Activated CD4-positive, alpha-beta memory T cell treated with anti-CD3 and anti-CD28 coated beads, Interleukin-2, amount 10 ng/mL, durations not matched to agents 7 days and 5 days (primary cell): ENCODE measurements at regions not wholly inside any gene's neighbourhood (a gene's known extent, or its start where the extent isn't known, plus 50 kb on each side); places are given as distances from the start of the nearest gene placed in this dataset.
"Not testable (repeated sequence)": the region's sequence is repeated elsewhere in the genome, so short reads cannot be mapped to it uniquely, and the experiment has no call there.

Experiments
- CTCF ChIA-PET: fragments of 350-600 bp; sonication (Branson Sonifier 250); formaldehyde crosslinking; loops from one replicate; lab custom pipeline; 2021; ENCODE audit warnings: antibody characterized with exemption, inconsistent platforms; lab: Charles Lee
- POLR2A ChIA-PET: fragments of 350-600 bp; sonication (Branson Sonifier 250); formaldehyde crosslinking; loops from one replicate; lab custom pipeline; 2021; ENCODE audit warnings: antibody characterized with exemption; lab: Charles Lee
- DNase-seq: peaks from one replicate; pipeline ENCODE4 v3.0.0-alpha.2; 2020
- H3K27ac Mint-ChIP-seq: one replicate; pipeline ENCODE4 v1.8.0; 2021; ENCODE audit warnings: mild to moderate bottlenecking, mixed read lengths
- H3K27me3 Mint-ChIP-seq: one replicate; pipeline ENCODE4 v1.8.0; 2021; ENCODE audit warnings: mixed read lengths
- H3K36me3 Mint-ChIP-seq: one replicate; pipeline ENCODE4 v1.8.0; 2021; ENCODE audit warnings: low read depth, mixed read lengths
- H3K4me1 Mint-ChIP-seq: one replicate; pipeline ENCODE4 v1.8.0; 2021; ENCODE audit warnings: mixed read lengths
- H3K4me3 Mint-ChIP-seq: one replicate; pipeline ENCODE4 v1.8.0; 2021; ENCODE audit warnings: mild to moderate bottlenecking, mixed read lengths
- H3K9me3 Mint-ChIP-seq: one replicate; pipeline ENCODE4 v1.8.0; 2021; ENCODE audit warnings: mixed read lengths

- no peak overlapping the region for H3K27ac Mint-ChIP-seq
- H3K36me3 Mint-ChIP-seq, result no peaks in the 10 kb centered on the region
- peaks cover 21% of the 10 kb centered on the region for H3K9me3 Mint-ChIP-seq
- no peaks in the 10 kb centered on the region for H3K4me1 Mint-ChIP-seq
- H3K27me3 Mint-ChIP-seq, result no peaks in the 10 kb centered on the region
- CTCF ChIA-PET, result no interaction called here
- POLR2A ChIA-PET, result no interaction called here
- H3K4me3 Mint-ChIP-seq, result no peak overlapping the region
- no peak for DNase-seq
Measured at GRCh38 chr19:28601723-28602440, 611.1 kb downstream of the UQCRFS1 start.

- no peak overlapping the region for H3K4me3 Mint-ChIP-seq
- H3K27me3 Mint-ChIP-seq, result no peaks in the 10 kb centered on the region
- ChIA-PET CTCF (no interaction called here), POLR2A (no interaction called here)
- H3K27ac Mint-ChIP-seq, result no peak overlapping the region
- peaks cover 20% of the 10 kb centered on the region for H3K9me3 Mint-ChIP-seq
- H3K4me1 Mint-ChIP-seq, result no peaks in the 10 kb centered on the region
- DNase-seq, result no peak
- no peaks in the 10 kb centered on the region for H3K36me3 Mint-ChIP-seq
Measured at GRCh38 chr19:28598861-28599260, 614.1 kb downstream of the UQCRFS1 start.

DNA sequence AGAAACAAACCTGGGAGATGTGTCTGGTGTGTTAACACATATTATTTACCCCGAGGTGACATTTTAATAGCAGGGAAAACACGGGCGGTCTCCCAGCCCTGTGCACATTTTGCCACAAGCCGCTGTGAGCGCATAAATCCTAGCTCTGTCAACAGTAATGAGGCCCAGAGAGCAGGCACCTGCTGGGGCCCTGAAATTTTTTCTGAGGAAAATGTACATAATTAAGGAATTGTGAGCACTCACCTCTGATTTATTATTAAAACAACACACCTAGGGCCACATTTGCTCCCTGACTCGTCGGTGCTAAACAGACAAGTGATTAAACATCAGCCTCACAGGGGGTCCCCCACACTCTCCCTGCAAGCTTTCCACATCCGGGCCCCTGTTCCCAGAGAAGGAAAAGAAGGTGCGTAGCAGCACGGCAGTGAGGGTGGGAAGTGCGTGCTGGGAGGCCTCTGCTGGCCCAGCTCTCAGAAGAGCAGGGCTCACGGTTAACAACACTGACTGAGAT is 616.3 kb downstream of the UQCRFS1 start:
- H3K36me3 Mint-ChIP-seq, result no peaks in the 10 kb centered on the region
- CTCF ChIA-PET, result interaction anchor here (0.6 kb wide), 1 partner anchor 46 kb away, joined by 4 read pairs; no protein-coding TSS in a partner anchor
- no peaks in the 10 kb centered on the region for H3K27me3 Mint-ChIP-seq
- no peak overlapping the region for H3K27ac Mint-ChIP-seq
- no peak overlapping the region for H3K4me3 Mint-ChIP-seq
- no peak for DNase-seq
- POLR2A ChIA-PET, result no interaction called here
- H3K9me3 Mint-ChIP-seq, result peaks cover 13% of the 10 kb centered on the region
- no peaks in the 10 kb centered on the region for H3K4me1 Mint-ChIP-seq

GRCh38 chr19:28595722-28596480 is 617.0 kb downstream of the UQCRFS1 start:
- Mint-ChIP-seq H3K36me3 (no peaks in the 10 kb centered on the region), H3K4me1 (no peaks in the 10 kb centered on the region), H3K4me3 (no peak overlapping the region), H3K27ac (no peak overlapping the region), H3K27me3 (no peaks in the 10 kb centered on the region), H3K9me3 (peaks cover 13% of the 10 kb centered on the region)
- DNase-seq, result no peak
- ChIA-PET CTCF (no interaction called here), POLR2A (no interaction called here)

DNA sequence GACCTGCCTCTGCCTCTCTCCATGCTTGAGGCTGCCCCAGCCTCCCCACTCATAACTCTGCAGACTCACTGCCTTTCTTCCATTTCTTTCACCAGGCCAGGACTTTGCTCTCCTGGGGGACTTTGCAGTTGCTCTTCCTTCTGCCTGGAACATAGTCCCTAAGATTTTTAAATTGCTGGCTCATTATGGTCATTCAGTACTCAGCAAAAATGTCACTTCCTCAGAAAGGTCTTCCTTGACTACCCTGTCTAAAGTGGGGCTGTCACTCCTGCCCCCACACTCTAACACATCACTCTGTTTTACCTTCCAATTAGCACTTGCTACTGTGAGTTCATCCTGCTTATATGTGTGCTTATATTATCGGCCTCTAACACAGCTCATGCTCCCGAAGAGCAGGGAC is 618.2 kb downstream of the UQCRFS1 start:
- no peaks in the 10 kb centered on the region for H3K4me1 Mint-ChIP-seq
- H3K9me3 Mint-ChIP-seq, result peaks cover 13% of the 10 kb centered on the region
- no peaks in the 10 kb centered on the region for H3K27me3 Mint-ChIP-seq
- no peak overlapping the region for H3K4me3 Mint-ChIP-seq
- H3K27ac Mint-ChIP-seq, result no peak overlapping the region
- POLR2A ChIA-PET, result no interaction called here
- CTCF ChIA-PET, result no interaction called here
- DNase-seq, result no peak
- H3K36me3 Mint-ChIP-seq, result no peaks in the 10 kb centered on the region

- H3K27me3 Mint-ChIP-seq, H3K27ac Mint-ChIP-seq, DNase-seq, CTCF ChIA-PET, H3K36me3 Mint-ChIP-seq, H3K4me1 Mint-ChIP-seq, H3K4me3 Mint-ChIP-seq, POLR2A ChIA-PET: not testable (repeated sequence)
- peaks cover 19% of the 10 kb centered on the region for H3K9me3 Mint-ChIP-seq
Measured at GRCh38 chr19:28589991-28590411, 623.0 kb downstream of the UQCRFS1 start.

- no peak for DNase-seq
- H3K9me3 Mint-ChIP-seq, result peaks cover 11% of the 10 kb centered on the region
- no peak overlapping the region for H3K4me3 Mint-ChIP-seq
- H3K36me3 Mint-ChIP-seq, result no peaks in the 10 kb centered on the region
- ChIA-PET CTCF (no interaction called here), POLR2A (no interaction called here)
- no peaks in the 10 kb centered on the region for H3K4me1 Mint-ChIP-seq
- H3K27ac Mint-ChIP-seq, result no peak overlapping the region
- H3K27me3 Mint-ChIP-seq, result no peaks in the 10 kb centered on the region
Measured at GRCh38 chr19:28586474-28586873, 626.5 kb downstream of the UQCRFS1 start.

GRCh38 chr19:28585796-28586195 is 627.2 kb downstream of the UQCRFS1 start:
- ChIA-PET POLR2A (no interaction called here), CTCF (no interaction called here)
- DNase-seq, result no peak
- no peak overlapping the region for H3K27ac Mint-ChIP-seq
- peaks cover 11% of the 10 kb centered on the region for H3K9me3 Mint-ChIP-seq
- no peaks in the 10 kb centered on the region for H3K27me3 Mint-ChIP-seq
- H3K36me3 Mint-ChIP-seq, result no peaks in the 10 kb centered on the region
- no peaks in the 10 kb centered on the region for H3K4me1 Mint-ChIP-seq
- H3K4me3 Mint-ChIP-seq, result no peak overlapping the region

DNA sequence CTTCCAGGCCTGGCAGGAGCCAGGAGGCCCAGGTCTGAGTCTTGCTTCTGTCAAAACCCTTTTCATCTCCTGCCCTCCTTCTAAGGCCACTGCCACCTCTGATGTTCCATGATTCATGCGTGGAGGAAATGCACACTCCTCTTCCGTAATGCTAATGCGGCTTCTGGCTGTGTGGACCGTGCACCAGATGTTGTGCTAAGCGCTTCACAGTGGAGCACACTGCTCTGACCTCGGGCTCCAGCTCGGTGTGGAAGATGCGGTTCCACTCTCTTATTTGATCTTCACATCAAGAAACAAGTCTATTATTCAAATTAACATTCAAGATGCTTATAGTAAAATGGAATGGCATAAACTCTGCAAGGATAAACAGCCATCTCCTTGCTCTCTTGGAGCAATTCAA is 629.2 kb downstream of the UQCRFS1 start:
- H3K4me1 Mint-ChIP-seq, result no peaks in the 10 kb centered on the region
- no peak overlapping the region for H3K27ac Mint-ChIP-seq
- peaks cover 12% of the 10 kb centered on the region for H3K9me3 Mint-ChIP-seq
- H3K36me3 Mint-ChIP-seq, result no peaks in the 10 kb centered on the region
- no peak overlapping the region for H3K4me3 Mint-ChIP-seq
- ChIA-PET POLR2A (no interaction called here), CTCF (no interaction called here)
- no peak for DNase-seq
- no peaks in the 10 kb centered on the region for H3K27me3 Mint-ChIP-seq

DNA sequence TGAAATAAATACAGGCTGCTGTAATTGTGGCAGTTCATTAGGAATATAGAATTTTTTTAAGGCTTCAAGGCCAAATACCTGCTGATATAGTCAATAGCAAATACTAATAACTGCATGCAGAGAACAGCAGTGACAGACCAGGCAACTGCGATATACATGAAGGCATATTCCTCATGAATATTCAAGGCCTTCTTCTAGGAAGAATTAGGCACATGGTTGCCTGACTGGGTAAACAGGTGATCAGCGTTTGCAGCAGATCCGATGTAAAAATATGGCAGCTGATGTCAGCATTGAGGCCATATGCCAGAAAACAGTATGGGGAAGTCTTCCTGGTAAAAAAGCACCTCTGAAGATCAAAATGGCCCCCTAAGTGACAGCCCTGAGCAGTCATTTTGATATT is 629.7 kb downstream of the UQCRFS1 start:
- POLR2A ChIA-PET, result no interaction called here
- Mint-ChIP-seq H3K27me3 (no peaks in the 10 kb centered on the region), H3K9me3 (peaks cover 8% of the 10 kb centered on the region), H3K27ac (no peak overlapping the region), H3K4me3 (no peak overlapping the region), H3K4me1 (no peaks in the 10 kb centered on the region), H3K36me3 (no peaks in the 10 kb centered on the region)
- no peak for DNase-seq
- CTCF ChIA-PET, result no interaction called here

DNA sequence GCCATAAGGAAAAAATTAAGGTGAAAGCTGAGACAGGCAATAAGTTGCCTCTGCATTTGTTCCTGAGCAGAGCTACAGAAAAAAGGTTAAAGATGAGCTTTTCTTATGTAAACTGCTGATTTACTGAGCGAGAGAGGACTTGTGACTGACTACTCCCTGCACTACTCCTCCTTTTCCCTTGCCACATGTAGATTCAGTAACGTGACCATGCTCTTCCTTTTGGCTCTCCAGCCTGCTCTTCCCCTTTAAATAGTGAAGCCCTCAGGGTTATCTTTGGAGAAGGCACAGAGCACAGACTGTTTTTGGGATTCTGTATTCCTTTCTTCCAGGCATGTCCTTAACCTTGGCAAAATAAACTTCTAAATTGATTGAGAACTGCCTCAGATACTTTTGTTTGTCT is 630.2 kb downstream of the UQCRFS1 start:
- Mint-ChIP-seq H3K4me3 (no peak overlapping the region), H3K4me1 (no peaks in the 10 kb centered on the region), H3K27ac (no peak overlapping the region), H3K9me3 (peaks cover 6% of the 10 kb centered on the region), H3K27me3 (no peaks in the 10 kb centered on the region), H3K36me3 (no peaks in the 10 kb centered on the region)
- DNase-seq, result no peak
- POLR2A ChIA-PET, result no interaction called here
- CTCF ChIA-PET, result no interaction called here

DNA sequence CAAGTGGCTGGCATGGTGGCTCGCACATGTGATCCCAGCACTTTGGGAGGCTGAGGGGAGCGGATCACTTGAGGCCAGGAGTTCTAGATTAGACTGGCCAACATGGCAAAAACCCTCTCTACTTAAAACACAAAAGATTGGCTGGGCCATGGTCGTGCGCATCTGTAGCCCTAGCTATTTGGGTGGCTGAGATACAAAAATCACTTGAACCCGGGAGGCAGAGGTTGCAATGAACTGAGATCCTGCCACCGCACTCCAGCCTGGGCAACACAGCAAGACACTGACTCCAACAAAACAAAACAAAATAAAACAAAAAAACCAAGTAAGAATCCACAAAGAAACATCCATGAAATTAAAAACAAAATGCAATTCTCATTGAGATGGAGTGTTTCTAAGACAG is 630.6 kb downstream of the UQCRFS1 start:
- Mint-ChIP-seq H3K27me3 (no peaks in the 10 kb centered on the region), H3K4me1 (no peaks in the 10 kb centered on the region), H3K4me3 (no peak overlapping the region), H3K9me3 (peaks cover 6% of the 10 kb centered on the region), H3K36me3 (no peaks in the 10 kb centered on the region), H3K27ac (no peak overlapping the region)
- ChIA-PET CTCF (no interaction called here), POLR2A (no interaction called here)
- no peak for DNase-seq

DNA sequence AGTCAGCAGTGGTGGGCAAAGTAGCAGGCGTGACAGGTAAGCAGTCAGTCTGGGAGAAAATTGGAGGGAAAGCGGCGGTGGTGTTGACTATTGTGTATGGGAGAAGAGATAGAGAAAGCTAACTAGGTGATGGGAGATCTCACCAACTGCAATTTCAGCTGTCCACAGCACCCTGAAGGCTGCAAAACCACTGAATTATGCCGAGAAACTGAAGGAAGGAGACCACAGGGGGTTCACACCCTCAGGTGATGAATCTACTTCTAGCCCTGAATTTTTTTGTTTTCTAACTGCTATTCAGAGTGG is 631.5 kb downstream of the UQCRFS1 start:
- Mint-ChIP-seq H3K36me3 (no peaks in the 10 kb centered on the region), H3K27ac (no peak overlapping the region), H3K27me3 (no peaks in the 10 kb centered on the region), H3K9me3 (peaks cover 10% of the 10 kb centered on the region), H3K4me1 (no peaks in the 10 kb centered on the region), H3K4me3 (no peak overlapping the region)
- no peak for DNase-seq
- ChIA-PET CTCF (no interaction called here), POLR2A (no interaction called here)
